ENCODE measurements at regions not wholly inside any gene's neighbourhood (a gene's known extent, or its start where the extent isn't known, plus 50 kb on each side); places are given as distances from the start of the nearest gene placed in this dataset.
A peak's percentile ranks its signal among the peaks of the same experiment; 100 is the strongest.
"Not testable (repeated sequence)": the region's sequence is repeated elsewhere in the genome, so short reads cannot be mapped to it uniquely, and the experiment has no call there.

DNA sequence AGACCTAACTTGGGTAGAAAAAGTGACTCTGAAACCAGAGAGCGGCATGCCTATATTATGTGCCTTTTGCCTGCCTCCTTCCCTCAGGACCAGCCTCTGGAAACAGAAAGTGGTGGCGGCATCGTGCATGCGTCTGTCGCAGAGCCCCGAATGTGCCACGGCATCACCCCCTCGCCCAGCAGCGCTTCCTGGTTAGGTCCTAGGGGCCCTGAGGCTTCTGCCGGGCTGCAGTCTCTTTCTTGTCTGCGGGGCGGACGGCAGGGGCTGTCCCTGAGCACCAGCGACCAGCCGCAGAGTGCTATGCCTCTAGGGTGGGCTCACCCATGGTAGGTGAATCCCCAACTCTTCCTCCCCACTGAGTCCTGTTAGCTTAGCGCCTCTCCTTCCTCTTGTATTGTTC, 68.7 kb downstream of the VSIG4 start:
- Histone ChIP-seq H3K4me3 (peak overlapping the region; percentile 23), H3K36me3 (no peaks in the 10 kb centered on the region), H3K27ac (replicated peaks) (no peak overlapping the region), H3K9me3 (replicated peaks) (no peaks in the 10 kb centered on the region), H3K4me1 (no peaks in the 10 kb centered on the region), H3K27me3 (ENCODE audit: low read depth) (no peaks in the 10 kb centered on the region)
- TF ChIP-seq, protein P1, sequence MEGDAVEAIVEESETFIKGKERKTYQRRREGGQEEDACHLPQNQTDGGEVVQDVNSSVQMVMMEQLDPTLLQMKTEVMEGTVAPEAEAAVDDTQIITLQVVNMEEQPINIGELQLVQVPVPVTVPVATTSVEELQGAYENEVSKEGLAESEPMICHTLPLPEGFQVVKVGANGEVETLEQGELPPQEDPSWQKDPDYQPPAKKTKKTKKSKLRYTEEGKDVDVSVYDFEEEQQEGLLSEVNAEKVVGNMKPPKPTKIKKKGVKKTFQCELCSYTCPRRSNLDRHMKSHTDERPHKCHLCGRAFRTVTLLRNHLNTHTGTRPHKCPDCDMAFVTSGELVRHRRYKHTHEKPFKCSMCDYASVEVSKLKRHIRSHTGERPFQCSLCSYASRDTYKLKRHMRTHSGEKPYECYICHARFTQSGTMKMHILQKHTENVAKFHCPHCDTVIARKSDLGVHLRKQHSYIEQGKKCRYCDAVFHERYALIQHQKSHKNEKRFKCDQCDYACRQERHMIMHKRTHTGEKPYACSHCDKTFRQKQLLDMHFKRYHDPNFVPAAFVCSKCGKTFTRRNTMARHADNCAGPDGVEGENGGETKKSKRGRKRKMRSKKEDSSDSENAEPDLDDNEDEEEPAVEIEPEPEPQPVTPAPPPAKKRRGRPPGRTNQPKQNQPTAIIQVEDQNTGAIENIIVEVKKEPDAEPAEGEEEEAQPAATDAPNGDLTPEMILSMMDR (IDR thresholded peaks at IDR 0.05; ENCODE audit: borderline replicate concordance) = no peak
- intact Hi-C loops (cut with micrococcal nuclease) = no loop called here
- DNase-seq = no peak

DNA sequence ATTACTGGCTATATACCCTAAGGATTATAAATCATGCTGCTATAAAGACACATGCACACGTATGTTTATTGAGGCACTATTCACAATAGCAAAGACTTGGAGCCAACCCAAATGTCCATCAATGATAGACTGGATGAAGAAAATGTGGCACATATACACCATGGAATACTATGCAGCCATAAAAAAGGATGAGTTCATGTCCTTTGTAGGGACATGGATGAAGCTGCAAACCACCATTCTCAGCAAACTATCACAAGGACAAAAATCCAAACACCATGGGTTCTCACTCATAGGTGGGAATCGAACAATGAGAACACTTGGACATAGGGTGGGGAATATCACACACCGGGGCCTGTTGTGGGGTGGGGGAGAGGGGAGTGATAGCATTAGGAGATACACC, 72.7 kb downstream of the VSIG4 start:
- H3K27me3 ChIP-seq (ENCODE audit: low read depth); H3K36me3 ChIP-seq; H3K4me1 ChIP-seq; intact Hi-C loops (cut with micrococcal nuclease); DNase-seq; H3K4me3 ChIP-seq; H3K9me3 ChIP-seq (replicated peaks); H3K27ac ChIP-seq (replicated peaks): not testable (repeated sequence)

DNA sequence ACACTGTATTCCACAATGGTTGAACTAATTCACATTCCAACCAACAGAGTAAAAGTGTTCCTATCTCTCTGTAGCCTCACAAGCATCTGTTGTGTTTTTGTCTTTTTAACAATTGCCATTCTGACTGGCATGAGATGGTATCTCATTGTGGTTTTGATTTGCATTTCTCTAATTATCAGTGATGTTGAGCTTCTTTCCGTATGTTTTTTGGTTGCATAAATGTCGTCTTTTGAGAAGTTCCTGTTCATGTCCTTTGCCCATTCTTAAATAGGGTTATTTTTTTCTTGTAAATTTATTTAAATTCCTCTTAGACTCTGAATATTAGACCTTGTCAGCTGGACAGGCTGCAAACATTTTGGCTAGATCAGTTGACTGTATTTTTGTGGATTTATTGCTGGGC, 78.2 kb downstream of the VSIG4 start:
- no peak for DNase-seq
- H3K27ac ChIP-seq (replicated peaks) = no peak overlapping the region
- H3K36me3 ChIP-seq = no peaks in the 10 kb centered on the region
- intact Hi-C loops (cut with micrococcal nuclease) = no loop called here
- H3K4me1 ChIP-seq = no peaks in the 10 kb centered on the region
- no peaks in the 10 kb centered on the region for H3K9me3 ChIP-seq (replicated peaks)
- TF ChIP-seq, protein P1 (IDR thresholded peaks at IDR 0.05; ENCODE audit: borderline replicate concordance) = no peak
- no peaks in the 10 kb centered on the region for H3K27me3 ChIP-seq (ENCODE audit: low read depth)
- no peak overlapping the region for H3K4me3 ChIP-seq

DNA sequence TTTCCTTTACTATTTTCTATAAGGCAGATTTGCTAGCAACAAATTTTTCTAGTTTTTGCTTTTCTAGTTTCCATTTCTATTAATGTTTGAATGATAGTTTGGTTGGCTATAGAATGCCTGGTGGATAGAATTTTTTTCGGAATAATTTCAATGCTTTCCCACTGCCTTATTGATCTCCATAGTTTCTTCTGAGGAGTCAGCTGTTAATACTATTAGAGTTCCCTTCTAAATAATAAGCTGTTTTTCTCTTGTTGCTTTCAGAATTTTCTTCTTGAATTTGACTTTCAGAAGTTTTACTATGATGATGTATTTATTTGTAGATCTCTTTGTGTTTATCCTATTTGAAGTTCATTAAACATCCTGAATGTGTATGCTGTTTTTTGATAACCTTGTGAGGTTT, 91.8 kb downstream of the VSIG4 start:
- Histone ChIP-seq H3K36me3 (no peaks in the 10 kb centered on the region), H3K27ac (replicated peaks) (no peak overlapping the region), H3K4me3 (no peak overlapping the region), H3K4me1 (no peaks in the 10 kb centered on the region), H3K27me3 (ENCODE audit: low read depth) (no peaks in the 10 kb centered on the region), H3K9me3 (replicated peaks) (peaks cover 4% of the 10 kb centered on the region)
- intact Hi-C loops (cut with micrococcal nuclease) = no loop called here
- TF ChIP-seq, protein P1 (IDR thresholded peaks at IDR 0.05; ENCODE audit: borderline replicate concordance) = no peak
- DNase-seq = no peak

DNA sequence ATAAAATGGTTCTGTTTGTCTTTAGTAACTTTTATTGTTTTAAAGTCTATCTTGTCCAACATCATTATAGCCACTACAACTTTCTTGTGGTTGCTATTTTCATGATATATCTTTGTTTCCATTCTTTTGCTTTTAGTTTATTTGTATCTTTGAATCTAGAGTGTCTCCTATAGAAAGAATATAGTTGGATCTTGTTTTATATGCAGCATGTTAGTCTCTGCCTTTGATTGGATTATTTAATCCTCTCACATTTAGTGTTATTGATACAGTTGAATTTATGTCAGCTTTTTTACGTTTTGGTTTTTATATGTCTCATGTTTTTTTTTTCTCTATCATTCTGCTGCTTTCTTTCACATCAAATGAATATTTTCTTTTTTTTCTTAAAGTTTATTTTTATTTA, 98.1 kb downstream of the VSIG4 start:
- no peaks in the 10 kb centered on the region for H3K36me3 ChIP-seq
- no peak overlapping the region for H3K4me3 ChIP-seq
- intact Hi-C loops (cut with micrococcal nuclease) = no loop called here
- no peak overlapping the region for H3K27ac ChIP-seq (replicated peaks)
- no peaks in the 10 kb centered on the region for H3K4me1 ChIP-seq
- no peak for DNase-seq
- TF ChIP-seq, protein P1 (IDR thresholded peaks at IDR 0.05; ENCODE audit: borderline replicate concordance) = no peak
- no peaks in the 10 kb centered on the region for H3K27me3 ChIP-seq (ENCODE audit: low read depth)
- H3K9me3 ChIP-seq (replicated peaks) = peaks cover 19% of the 10 kb centered on the region

DNA sequence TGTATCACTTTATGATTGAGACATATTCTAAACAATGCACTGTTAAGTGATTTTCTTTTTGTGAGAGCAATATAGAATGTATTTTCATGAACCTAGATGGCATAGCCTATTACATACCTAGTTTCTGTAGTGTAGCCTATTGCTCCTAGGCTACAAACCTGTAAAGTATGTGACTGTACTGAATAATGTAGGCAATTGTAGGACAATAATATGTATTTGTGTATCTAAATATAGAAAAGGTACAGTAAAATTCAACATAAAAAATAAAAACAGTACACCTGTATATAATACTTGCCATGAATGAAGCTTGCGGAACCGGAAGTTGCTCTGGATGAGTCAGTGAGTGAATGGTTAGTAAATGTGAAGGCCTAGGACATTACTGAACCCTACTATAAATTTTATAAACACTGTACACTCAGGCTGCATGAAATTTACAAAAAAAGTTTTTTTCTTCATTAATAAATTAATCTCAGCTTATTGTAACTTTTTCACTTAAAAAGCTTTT, 106.7 kb downstream of the VSIG4 start:
- intact Hi-C loops (cut with micrococcal nuclease) = no loop called here
- Histone ChIP-seq H3K27ac (replicated peaks) (no peak overlapping the region), H3K9me3 (replicated peaks) (no peaks in the 10 kb centered on the region), H3K27me3 (ENCODE audit: low read depth) (no peaks in the 10 kb centered on the region), H3K4me3 (no peak overlapping the region), H3K4me1 (no peaks in the 10 kb centered on the region), H3K36me3 (no peaks in the 10 kb centered on the region)
- TF ChIP-seq, protein P1 (IDR thresholded peaks at IDR 0.05; ENCODE audit: borderline replicate concordance) = no peak
- DNase-seq = no peak

Measured in left ventricle myocardium inferior (tissue), 1 donor.